ENCODE measurements at regions not wholly inside any gene's neighbourhood (a gene's known extent, or its start where the extent isn't known, plus 50 kb on each side); places are given as distances from the start of the nearest gene placed in this dataset.

DNA sequence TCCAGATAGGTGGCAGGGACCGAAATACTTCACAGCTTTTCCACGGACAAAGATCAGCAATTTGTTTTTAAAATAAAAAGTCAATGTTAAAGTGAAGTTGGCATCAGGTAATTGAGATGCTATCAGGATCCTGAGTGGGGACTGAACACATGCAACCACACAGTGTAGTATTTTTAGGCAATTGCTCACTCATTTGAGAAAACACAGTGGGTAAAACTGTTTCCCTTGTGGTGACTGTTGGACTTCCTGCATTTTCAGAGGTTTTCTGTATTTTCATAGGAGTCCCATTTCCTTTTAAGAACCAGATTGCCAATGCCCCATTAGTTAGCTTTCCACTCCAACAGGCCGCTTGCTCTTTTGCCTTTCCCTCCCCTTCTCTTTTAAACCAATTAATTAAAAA is 159.5 kb upstream of the ZNF32 start:
- TF ChIP-seq, protein P1, sequence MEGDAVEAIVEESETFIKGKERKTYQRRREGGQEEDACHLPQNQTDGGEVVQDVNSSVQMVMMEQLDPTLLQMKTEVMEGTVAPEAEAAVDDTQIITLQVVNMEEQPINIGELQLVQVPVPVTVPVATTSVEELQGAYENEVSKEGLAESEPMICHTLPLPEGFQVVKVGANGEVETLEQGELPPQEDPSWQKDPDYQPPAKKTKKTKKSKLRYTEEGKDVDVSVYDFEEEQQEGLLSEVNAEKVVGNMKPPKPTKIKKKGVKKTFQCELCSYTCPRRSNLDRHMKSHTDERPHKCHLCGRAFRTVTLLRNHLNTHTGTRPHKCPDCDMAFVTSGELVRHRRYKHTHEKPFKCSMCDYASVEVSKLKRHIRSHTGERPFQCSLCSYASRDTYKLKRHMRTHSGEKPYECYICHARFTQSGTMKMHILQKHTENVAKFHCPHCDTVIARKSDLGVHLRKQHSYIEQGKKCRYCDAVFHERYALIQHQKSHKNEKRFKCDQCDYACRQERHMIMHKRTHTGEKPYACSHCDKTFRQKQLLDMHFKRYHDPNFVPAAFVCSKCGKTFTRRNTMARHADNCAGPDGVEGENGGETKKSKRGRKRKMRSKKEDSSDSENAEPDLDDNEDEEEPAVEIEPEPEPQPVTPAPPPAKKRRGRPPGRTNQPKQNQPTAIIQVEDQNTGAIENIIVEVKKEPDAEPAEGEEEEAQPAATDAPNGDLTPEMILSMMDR (IDR thresholded peaks at IDR 0.05) = no peak
- TF ChIP-seq RAD21 (conservative IDR thresholded peaks at IDR 0.05 in 1 of 2, IDR thresholded peaks at IDR 0.05 in 1 of 2) (no peak), JUNB (IDR thresholded peaks at IDR 0.05) (no peak)
